ENCODE measurements at regions not wholly inside any gene's neighbourhood (a gene's known extent, or its start where the extent isn't known, plus 50 kb on each side); places are given as distances from the start of the nearest gene placed in this dataset.

GRCh38 chr15:95972812-95973211 is 357.7 kb upstream of the NR2F2 start:
- no peaks in the 10 kb centered on the region for H3K27me3 ChIP-seq
- no peaks in the 10 kb centered on the region for H3K9me3 ChIP-seq
- intact Hi-C loops (cut with DNase I): no loop called here
- H3K36me3 ChIP-seq: no peaks in the 10 kb centered on the region
- TF ChIP-seq, protein P1, sequence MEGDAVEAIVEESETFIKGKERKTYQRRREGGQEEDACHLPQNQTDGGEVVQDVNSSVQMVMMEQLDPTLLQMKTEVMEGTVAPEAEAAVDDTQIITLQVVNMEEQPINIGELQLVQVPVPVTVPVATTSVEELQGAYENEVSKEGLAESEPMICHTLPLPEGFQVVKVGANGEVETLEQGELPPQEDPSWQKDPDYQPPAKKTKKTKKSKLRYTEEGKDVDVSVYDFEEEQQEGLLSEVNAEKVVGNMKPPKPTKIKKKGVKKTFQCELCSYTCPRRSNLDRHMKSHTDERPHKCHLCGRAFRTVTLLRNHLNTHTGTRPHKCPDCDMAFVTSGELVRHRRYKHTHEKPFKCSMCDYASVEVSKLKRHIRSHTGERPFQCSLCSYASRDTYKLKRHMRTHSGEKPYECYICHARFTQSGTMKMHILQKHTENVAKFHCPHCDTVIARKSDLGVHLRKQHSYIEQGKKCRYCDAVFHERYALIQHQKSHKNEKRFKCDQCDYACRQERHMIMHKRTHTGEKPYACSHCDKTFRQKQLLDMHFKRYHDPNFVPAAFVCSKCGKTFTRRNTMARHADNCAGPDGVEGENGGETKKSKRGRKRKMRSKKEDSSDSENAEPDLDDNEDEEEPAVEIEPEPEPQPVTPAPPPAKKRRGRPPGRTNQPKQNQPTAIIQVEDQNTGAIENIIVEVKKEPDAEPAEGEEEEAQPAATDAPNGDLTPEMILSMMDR (IDR thresholded peaks at IDR 0.05): no peak
- no peak for ATAC-seq
- no peak overlapping the region for H3K27ac ChIP-seq
- H3K4me3 ChIP-seq: no peak overlapping the region
- no peak for DNase-seq
- peaks cover 6% of the 10 kb centered on the region for H3K4me1 ChIP-seq

DNA sequence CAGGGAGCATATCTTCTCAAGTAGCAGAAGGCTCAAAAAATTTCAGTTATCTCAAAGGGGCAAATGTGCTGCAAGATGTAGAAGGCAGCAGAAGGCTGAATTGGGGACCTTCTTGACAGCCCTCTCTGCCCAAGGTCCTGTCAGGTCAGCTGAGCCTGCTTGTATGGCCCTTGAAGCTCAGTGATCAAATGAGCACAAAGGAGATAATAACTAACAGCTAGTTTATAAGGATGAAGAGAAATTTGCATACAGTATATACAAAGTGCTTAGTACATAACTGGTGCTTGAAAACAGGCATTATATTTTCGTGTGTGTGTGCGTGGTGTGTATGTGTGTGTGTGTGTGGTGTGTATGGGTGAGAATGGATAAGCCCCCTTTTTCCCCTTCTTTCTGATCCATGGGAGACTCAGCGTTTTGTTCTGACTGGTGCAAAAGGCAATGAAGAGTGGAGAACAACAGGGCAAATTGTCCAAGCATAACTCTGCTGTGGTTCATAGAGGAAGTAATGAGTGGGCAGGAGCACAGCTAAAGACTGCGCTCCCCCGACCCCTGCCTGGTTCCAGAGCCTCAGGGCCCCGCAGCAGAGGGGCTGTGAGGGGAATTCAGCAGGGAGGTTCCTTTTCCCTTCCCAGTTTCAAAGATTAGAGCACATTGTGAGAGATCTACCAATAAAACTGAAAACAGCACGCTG is 356.8 kb upstream of the NR2F2 start:
- intact Hi-C loops (cut with DNase I): no loop called here
- no peaks in the 10 kb centered on the region for H3K9me3 ChIP-seq
- no peaks in the 10 kb centered on the region for H3K36me3 ChIP-seq
- DNase-seq (no peak), ATAC-seq (no peak)
- no peak overlapping the region for H3K4me3 ChIP-seq
- no peak overlapping the region for H3K27ac ChIP-seq
- H3K4me1 ChIP-seq: peaks cover 6% of the 10 kb centered on the region
- H3K27me3 ChIP-seq: no peaks in the 10 kb centered on the region
- TF ChIP-seq, protein P1 (IDR thresholded peaks at IDR 0.05): no peak

GRCh38 chr15:95975212-95975611 is 355.3 kb upstream of the NR2F2 start:
- no peak for ATAC-seq
- Histone ChIP-seq H3K27ac (no peak overlapping the region), H3K27me3 (no peaks in the 10 kb centered on the region), H3K4me1 (peaks cover 6% of the 10 kb centered on the region), H3K9me3 (no peaks in the 10 kb centered on the region), H3K36me3 (no peaks in the 10 kb centered on the region), H3K4me3 (no peak overlapping the region)
- TF ChIP-seq, protein P1 (IDR thresholded peaks at IDR 0.05): no peak
- intact Hi-C loops (cut with DNase I): no loop called here
- DNase-seq: no peak

DNA sequence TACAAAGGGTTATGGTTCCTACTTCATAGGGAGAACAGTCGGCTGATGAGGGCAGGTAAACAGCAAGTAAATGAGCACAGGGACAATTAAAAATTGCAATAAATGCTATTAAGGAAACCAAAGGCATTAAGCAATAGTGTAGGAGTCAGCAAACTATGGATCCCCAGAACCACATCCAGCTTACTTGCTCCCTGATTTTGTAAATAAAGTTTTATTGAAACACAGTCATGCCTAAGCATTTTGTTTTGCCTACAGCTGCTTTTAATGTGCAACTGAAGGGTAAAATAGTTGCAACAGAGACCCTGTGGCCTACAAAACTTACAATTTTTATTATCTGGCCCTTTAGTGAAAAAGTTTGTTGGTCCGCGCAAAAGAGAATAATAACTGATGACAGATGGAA is 351.2 kb upstream of the NR2F2 start:
- H3K9me3 ChIP-seq: no peaks in the 10 kb centered on the region
- DNase-seq: no peak
- no peaks in the 10 kb centered on the region for H3K36me3 ChIP-seq
- no peak for ATAC-seq
- intact Hi-C loops (cut with DNase I): no loop called here
- H3K27ac ChIP-seq: no peak overlapping the region
- no peaks in the 10 kb centered on the region for H3K4me1 ChIP-seq
- H3K4me3 ChIP-seq: no peak overlapping the region
- no peaks in the 10 kb centered on the region for H3K27me3 ChIP-seq
- TF ChIP-seq, protein P1 (IDR thresholded peaks at IDR 0.05): no peak

DNA sequence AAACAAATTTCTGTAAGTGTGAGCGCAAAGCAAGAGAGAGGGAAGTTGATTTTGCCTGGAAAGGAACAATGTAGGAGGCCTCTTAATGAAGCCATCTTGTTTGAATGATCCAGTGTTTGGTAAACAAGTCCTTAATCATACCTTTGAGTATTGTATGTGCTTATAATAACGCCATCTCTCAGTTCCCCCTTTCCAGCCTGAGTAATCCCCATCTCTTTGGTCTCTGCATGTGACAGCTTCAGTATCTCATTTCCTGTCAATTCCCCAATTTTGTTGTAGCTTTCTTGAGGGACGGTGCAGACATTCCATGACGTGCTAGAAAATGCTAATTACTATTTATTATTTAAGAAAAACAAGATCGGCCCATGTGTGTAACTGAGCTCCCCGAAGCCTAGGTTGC is 349.3 kb upstream of the NR2F2 start:
- Histone ChIP-seq H3K4me1 (no peaks in the 10 kb centered on the region), H3K36me3 (no peaks in the 10 kb centered on the region), H3K27me3 (no peaks in the 10 kb centered on the region), H3K27ac (no peak overlapping the region), H3K4me3 (no peak overlapping the region), H3K9me3 (no peaks in the 10 kb centered on the region)
- intact Hi-C loops (cut with DNase I): no loop called here
- ATAC-seq: no peak
- TF ChIP-seq, protein P1 (IDR thresholded peaks at IDR 0.05): no peak
- DNase-seq: no peak

GRCh38 chr15:95987299-95987698 is 343.2 kb upstream of the NR2F2 start:
- Histone ChIP-seq H3K9me3 (no peaks in the 10 kb centered on the region), H3K27me3 (no peaks in the 10 kb centered on the region), H3K27ac (no peak overlapping the region), H3K4me1 (no peaks in the 10 kb centered on the region), H3K4me3 (no peak overlapping the region), H3K36me3 (no peaks in the 10 kb centered on the region)
- TF ChIP-seq, protein P1 (IDR thresholded peaks at IDR 0.05): no peak
- no peak for DNase-seq
- no peak for ATAC-seq
- intact Hi-C loops (cut with DNase I): no loop called here
